Retinal pigment epithelial cell (primary cell): ENCODE measurements at regions not wholly inside any gene's neighbourhood (a gene's known extent, or its start where the extent isn't known, plus 50 kb on each side); places are given as distances from the start of the nearest gene placed in this dataset.

Source experiments
- DNase-seq: peaks from one replicate; pipeline ENCODE4 v3.0.0-alpha.2; 2010; ENCODE audit warnings: low read depth
- H3K4me3 ChIP-seq: 2 replicates; pipeline ENCODE4 v1.5.1; 2011; ENCODE audit warnings: mild to moderate bottlenecking, low read length, control low read depth, moderate library complexity
- TF ChIP-seq, protein P1 (sequence below): conservative IDR thresholded peaks from 2 replicates; pipeline ENCODE4 v1.5.1; 2011; ENCODE audit warnings: low read depth, low read length, control low read depth, inconsistent platforms

- no peak overlapping the region for H3K4me3 ChIP-seq
- TF ChIP-seq, protein P1, sequence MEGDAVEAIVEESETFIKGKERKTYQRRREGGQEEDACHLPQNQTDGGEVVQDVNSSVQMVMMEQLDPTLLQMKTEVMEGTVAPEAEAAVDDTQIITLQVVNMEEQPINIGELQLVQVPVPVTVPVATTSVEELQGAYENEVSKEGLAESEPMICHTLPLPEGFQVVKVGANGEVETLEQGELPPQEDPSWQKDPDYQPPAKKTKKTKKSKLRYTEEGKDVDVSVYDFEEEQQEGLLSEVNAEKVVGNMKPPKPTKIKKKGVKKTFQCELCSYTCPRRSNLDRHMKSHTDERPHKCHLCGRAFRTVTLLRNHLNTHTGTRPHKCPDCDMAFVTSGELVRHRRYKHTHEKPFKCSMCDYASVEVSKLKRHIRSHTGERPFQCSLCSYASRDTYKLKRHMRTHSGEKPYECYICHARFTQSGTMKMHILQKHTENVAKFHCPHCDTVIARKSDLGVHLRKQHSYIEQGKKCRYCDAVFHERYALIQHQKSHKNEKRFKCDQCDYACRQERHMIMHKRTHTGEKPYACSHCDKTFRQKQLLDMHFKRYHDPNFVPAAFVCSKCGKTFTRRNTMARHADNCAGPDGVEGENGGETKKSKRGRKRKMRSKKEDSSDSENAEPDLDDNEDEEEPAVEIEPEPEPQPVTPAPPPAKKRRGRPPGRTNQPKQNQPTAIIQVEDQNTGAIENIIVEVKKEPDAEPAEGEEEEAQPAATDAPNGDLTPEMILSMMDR = no peak
- DNase-seq = no peak
Measured at GRCh38 chr6:130296854-130297253, 69.0 kb upstream of the TMEM200A start.

GRCh38 chr6:130293800-130294199, 71.0 kb upstream of the SAMD3 start:
- DNase-seq = peak; percentile 12
- no peak overlapping the region for H3K4me3 ChIP-seq
- TF ChIP-seq, protein P1 = peak; percentile 79

DNA sequence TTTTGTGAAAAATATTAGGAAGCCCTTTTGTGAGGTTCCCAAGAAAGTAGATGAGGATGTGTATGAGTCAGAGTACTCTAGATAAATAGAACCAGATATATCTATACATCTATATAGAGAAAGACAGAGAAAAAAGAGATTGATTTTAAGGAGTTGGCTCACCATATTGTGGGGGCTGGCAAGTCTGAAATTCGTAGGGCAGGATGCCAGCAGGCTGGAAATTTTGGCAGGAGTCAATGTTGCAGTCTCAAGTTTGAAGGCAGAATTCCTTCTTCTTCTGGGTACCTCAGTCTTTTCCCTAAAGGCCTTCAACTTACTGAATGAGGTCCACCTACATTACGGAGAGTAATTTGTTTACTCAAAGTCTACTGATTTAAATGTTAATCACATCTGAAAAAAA, 65.3 kb upstream of the SAMD3 start:
- DNase-seq = no peak
- TF ChIP-seq, protein P1 = no peak
- H3K4me3 ChIP-seq = no peak overlapping the region

- peak; percentile 14 for DNase-seq
- no peak overlapping the region for H3K4me3 ChIP-seq
- TF ChIP-seq, protein P1 = peak; percentile 81
Measured at GRCh38 chr6:130282234-130282995, 59.7 kb upstream of the SAMD3 start.

- TF ChIP-seq, protein P1 = no peak
- no peak for DNase-seq
- no peak overlapping the region for H3K4me3 ChIP-seq
Measured at GRCh38 chr6:130276507-130276906, 53.8 kb upstream of the SAMD3 start.

GRCh38 chr6:130274007-130274406, 51.3 kb upstream of the SAMD3 start:
- no peak overlapping the region for H3K4me3 ChIP-seq
- TF ChIP-seq, protein P1 = no peak
- DNase-seq = no peak
